Stimulated activated CD4-positive, alpha-beta T cell treated with anti-CD3 and anti-CD28 coated beads, Interleukin-4, amount 100 ng/mL, for 48 hours (primary cell): ENCODE measurements at regions not wholly inside any gene's neighbourhood (a gene's known extent, or its start where the extent isn't known, plus 50 kb on each side); places are given as distances from the start of the nearest gene placed in this dataset.
"Not testable (repeated sequence)": the region's sequence is repeated elsewhere in the genome, so short reads cannot be mapped to it uniquely, and the experiment has no call there.

Source experiments
- DNase-seq, 2 donors: peaks; one replicate each; pipeline ENCODE4 v3.0.0-alpha.2; 2020; ENCODE audit warnings: low read depth in 2 of 2

GRCh38 chr5:97234380-97234779, 51.3 kb upstream of the RIOK2 start:
- DNase-seq = not testable (repeated sequence)

- no peak for DNase-seq
These were observed 59.3 kb upstream of the RIOK2 start for GRCh38 chr5:97242341-97242740.

GRCh38 chr5:97243353-97243752, 60.3 kb upstream of the RIOK2 start:
- DNase-seq = no peak

GRCh38 chr5:97245386-97245785, 62.3 kb upstream of the RIOK2 start:
- no peak for DNase-seq

GRCh38 chr5:97250113-97250512, 67.1 kb upstream of the RIOK2 start:
- no peak for DNase-seq

GRCh38 chr5:97266076-97266475, 83.0 kb upstream of the RIOK2 start:
- no peak for DNase-seq

GRCh38 chr5:97266576-97266975, 83.5 kb upstream of the RIOK2 start:
- no peak for DNase-seq

- DNase-seq = no peak
These were observed 84.7 kb upstream of the RIOK2 start for GRCh38 chr5:97267767-97268166.

GRCh38 chr5:97276474-97277120, 93.5 kb upstream of the RIOK2 start:
- no peak for DNase-seq

- DNase-seq = no peak
These were observed 98.2 kb upstream of the RIOK2 start for GRCh38 chr5:97281257-97281656.

GRCh38 chr5:97297063-97297703, 114.1 kb upstream of the RIOK2 start:
- DNase-seq = no peak

GRCh38 chr5:97297704-97298091, 114.7 kb upstream of the RIOK2 start:
- DNase-seq = no peak

- not testable (repeated sequence) for DNase-seq
These were observed 118.1 kb upstream of the RIOK2 start for GRCh38 chr5:97301181-97301580.

- DNase-seq = no peak
These were observed 155.7 kb upstream of the RIOK2 start for GRCh38 chr5:97338729-97339128.

- no peak for DNase-seq
These were observed 172.7 kb upstream of the RIOK2 start for GRCh38 chr5:97355775-97356174.

GRCh38 chr5:97363577-97363976, 180.5 kb upstream of the RIOK2 start:
- no peak for DNase-seq

GRCh38 chr5:97364731-97365130, 181.7 kb upstream of the RIOK2 start:
- DNase-seq = no peak

- no peak for DNase-seq
These were observed 182.3 kb upstream of the RIOK2 start for GRCh38 chr5:97365163-97365845.

- DNase-seq = no peak
These were observed 182.9 kb upstream of the RIOK2 start for GRCh38 chr5:97365918-97366317.

GRCh38 chr5:97375959-97376358, 192.9 kb upstream of the RIOK2 start:
- DNase-seq = no peak

- no peak for DNase-seq
These were observed 194.5 kb upstream of the RIOK2 start for GRCh38 chr5:97377582-97377981.

GRCh38 chr5:97383996-97384395, 200.9 kb upstream of the RIOK2 start:
- DNase-seq = no peak

- DNase-seq = no peak
These were observed 205.7 kb upstream of the RIOK2 start for GRCh38 chr5:97388794-97389193.
